Upper lobe of left lung (tissue), 6 donors: ENCODE measurements at regions not wholly inside any gene's neighbourhood (a gene's known extent, or its start where the extent isn't known, plus 50 kb on each side); places are given as distances from the start of the nearest gene placed in this dataset.

Experiments used
- ATAC-seq, 2 donors: fragments of 200-7000 bp; cut with Tn5 transposase; one replicate each; pipeline ENCODE4 v1.9.1; 2022; ENCODE audit warnings: mild to moderate bottlenecking in 2 of 2, moderate library complexity in 2 of 2; ENCODE audit not compliant: low FRiP score in 2 of 2
- DNase-seq, 2 donors: peaks; one replicate each; pipeline ENCODE4 v3.0.0-alpha.2; 2019 to 2020
- H3K27ac ChIP-seq, 4 donors: fragments of 200-600 bp; sonication (generic); one replicate each; pipeline ENCODE4 v1.5.1; 2016 to 2019
- H3K27me3 ChIP-seq, 4 donors: fragments of 200-600 bp; sonication (generic); one replicate each; pipeline ENCODE4 v1.5.1; 2017 to 2019
- H3K36me3 ChIP-seq, 4 donors: fragments of 200-600 bp; sonication (generic); one replicate each; pipeline ENCODE4 v1.5.1; 2016 to 2019
- H3K4me1 ChIP-seq, 4 donors: fragments of 200-600 bp; sonication (generic); one replicate each; pipeline ENCODE4 v1.5.1; 2018 to 2019
- H3K4me3 ChIP-seq, 4 donors: fragments of 200-600 bp; sonication (generic); one replicate each; pipeline ENCODE4 v1.5.1; 2017 to 2019; ENCODE audit warnings: mild to moderate bottlenecking in 2 of 4, moderate library complexity in 1 of 4
- H3K9me3 ChIP-seq, 4 donors: fragments of 200-600 bp; sonication (generic); one replicate each; pipeline ENCODE4 v1.5.1; 2018 to 2019
- EP300 ChIP-seq, 4 donors: sonication (generic); formaldehyde crosslinking; IDR thresholded peaks; one replicate each; pipeline ENCODE4 v1.5.1; 2017; ENCODE audit warnings: antibody characterized with exemption in 4 of 4, control low read depth in 2 of 4
- POLR2A ChIP-seq, 4 donors: fragments of 450-650 bp; IDR thresholded peaks; one replicate each; pipeline ENCODE4 v1.5.1; 2016 to 2017; ENCODE audit warnings: antibody characterized with exemption in 4 of 4, mild to moderate bottlenecking in 2 of 4
- POLR2AphosphoS5 ChIP-seq, 2 donors: sonication (generic); formaldehyde crosslinking; IDR thresholded peaks; one replicate each; pipeline ENCODE4 v1.5.1; 2017; ENCODE audit warnings: antibody characterized with exemption in 2 of 2
- WGBS, 2 donors: methylation state at CpG; one replicate each; pipeline ENCODE4 v1.1.5; 2017 to 2018; 5-methylcytosine and 5-hydroxymethylcytosine counted together
- TF ChIP-seq, protein P1 (sequence below), 6 experiments: fragments of 450-650 bp in 4 of 6; fragments of 200-600 bp in 2 of 6; sonication (generic) in 2 of 6; IDR thresholded peaks; one replicate each; pipeline ENCODE4 v1.5.1; 2016 to 2019; ENCODE audit warnings: antibody characterized with exemption in 6 of 6
- donor health status: DM: no; HTN: no; CAD: no; lungs with moderate emphysema.
- donor health status: DM: no; HTN: yes; CAD: no; lungs with severe emphysema.

DNA sequence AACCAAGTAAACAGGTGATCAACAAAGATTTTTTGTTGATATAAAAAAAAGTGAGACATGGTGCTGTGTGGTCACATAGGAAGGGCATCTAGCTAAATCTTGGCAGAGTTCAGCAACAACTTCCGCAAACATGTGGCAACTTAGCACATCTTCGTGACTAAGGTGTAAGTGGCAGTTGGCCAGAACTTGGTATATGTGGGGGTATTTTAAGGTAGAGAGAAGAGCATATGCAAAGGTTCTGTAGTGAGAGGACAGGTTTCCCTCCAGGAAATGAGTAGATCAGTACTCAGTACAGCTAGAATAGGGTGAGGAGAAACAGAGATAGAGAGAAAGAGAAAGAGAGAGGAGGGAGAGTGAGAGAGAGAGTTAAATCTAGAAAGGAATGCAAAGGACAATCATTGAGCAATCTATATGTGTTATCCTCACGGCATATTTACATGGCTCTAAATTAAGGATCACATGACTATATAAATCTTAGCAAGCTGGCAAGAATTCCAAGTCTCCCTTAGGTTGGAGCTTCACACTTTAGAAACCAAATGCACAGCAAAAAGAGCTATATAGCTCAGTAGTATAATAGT is 227.7 kb upstream of the HMGA2 start:
- 71 to 80% methylated on average over 3 of the region's 3 CpGs for WGBS, 2 donors
- H3K4me1 ChIP-seq = peaks cover 0 to 3% (median 0%) of the 10 kb centered on the region in 4 donors
- H3K36me3 ChIP-seq = no peaks in the 10 kb centered on the region
- no peak overlapping the region for H3K4me3 ChIP-seq
- H3K27ac ChIP-seq = no peak overlapping the region
- ATAC-seq = no peak
- no peaks in the 10 kb centered on the region for H3K27me3 ChIP-seq
- H3K9me3 ChIP-seq = no peaks in the 10 kb centered on the region
- DNase-seq = no peak
- TF ChIP-seq, protein P1, sequence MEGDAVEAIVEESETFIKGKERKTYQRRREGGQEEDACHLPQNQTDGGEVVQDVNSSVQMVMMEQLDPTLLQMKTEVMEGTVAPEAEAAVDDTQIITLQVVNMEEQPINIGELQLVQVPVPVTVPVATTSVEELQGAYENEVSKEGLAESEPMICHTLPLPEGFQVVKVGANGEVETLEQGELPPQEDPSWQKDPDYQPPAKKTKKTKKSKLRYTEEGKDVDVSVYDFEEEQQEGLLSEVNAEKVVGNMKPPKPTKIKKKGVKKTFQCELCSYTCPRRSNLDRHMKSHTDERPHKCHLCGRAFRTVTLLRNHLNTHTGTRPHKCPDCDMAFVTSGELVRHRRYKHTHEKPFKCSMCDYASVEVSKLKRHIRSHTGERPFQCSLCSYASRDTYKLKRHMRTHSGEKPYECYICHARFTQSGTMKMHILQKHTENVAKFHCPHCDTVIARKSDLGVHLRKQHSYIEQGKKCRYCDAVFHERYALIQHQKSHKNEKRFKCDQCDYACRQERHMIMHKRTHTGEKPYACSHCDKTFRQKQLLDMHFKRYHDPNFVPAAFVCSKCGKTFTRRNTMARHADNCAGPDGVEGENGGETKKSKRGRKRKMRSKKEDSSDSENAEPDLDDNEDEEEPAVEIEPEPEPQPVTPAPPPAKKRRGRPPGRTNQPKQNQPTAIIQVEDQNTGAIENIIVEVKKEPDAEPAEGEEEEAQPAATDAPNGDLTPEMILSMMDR (IDR thresholded peaks at IDR 0.05) = no peak
- TF ChIP-seq POLR2A (IDR thresholded peaks at IDR 0.05) (no peak), POLR2AphosphoS5 (IDR thresholded peaks at IDR 0.05) (no peak), EP300 (IDR thresholded peaks at IDR 0.05) (no peak)

DNA sequence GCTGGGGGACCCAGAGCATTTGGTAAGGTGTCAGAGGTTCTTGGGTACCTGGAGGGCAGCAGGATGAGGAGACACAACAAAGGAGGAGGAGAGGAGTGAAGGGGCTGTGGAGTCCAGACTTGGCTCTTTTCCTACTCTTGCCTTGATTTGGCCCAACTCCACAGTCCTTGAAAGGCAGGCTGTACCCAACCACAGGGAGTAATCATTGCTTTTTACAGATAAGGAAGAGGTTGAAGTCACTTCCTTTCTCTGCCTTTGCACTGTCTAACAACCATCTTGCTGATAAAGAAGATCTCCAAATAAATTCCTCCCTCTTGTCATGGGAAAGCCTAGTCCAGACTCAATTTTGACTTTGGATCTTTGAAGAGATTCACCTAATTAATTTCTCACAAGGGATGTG is 226.8 kb upstream of the HMGA2 start:
- Histone ChIP-seq H3K4me1 (peaks cover under 1 to 12% (median 5%) of the 10 kb centered on the region in 4 donors), H3K4me3 (no peak overlapping the region), H3K36me3 (no peaks in the 10 kb centered on the region), H3K27me3 (no peaks in the 10 kb centered on the region), H3K27ac (no peak overlapping the region), H3K9me3 (no peaks in the 10 kb centered on the region)
- DNase-seq = no peak
- ATAC-seq = no peak
- TF ChIP-seq POLR2AphosphoS5 (IDR thresholded peaks at IDR 0.05) (no peak), POLR2A (IDR thresholded peaks at IDR 0.05) (no peak), EP300 (IDR thresholded peaks at IDR 0.05) (no peak)
- TF ChIP-seq, protein P1 (IDR thresholded peaks at IDR 0.05) = no peak

DNA sequence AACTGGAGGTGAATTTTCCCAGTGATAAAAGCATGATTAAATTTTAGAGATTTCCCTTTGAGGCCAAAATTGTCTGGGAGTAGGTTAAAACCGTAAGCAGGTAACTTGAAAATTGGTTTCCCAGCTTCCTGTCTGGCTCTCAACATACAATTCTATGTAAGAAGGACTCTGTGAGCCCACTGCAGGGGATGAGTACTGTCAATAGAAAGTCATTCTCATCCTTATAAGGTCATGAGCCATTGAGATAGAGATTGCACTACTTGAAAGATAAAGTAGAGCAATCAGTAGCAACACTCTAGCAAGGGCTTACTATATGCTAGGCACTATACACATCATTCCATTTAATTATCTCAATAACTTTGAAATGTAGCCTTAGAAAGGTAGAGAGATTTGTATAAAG is 225.6 kb upstream of the HMGA2 start:
- DNase-seq (no peak), ATAC-seq (no peak)
- H3K4me1 ChIP-seq = peaks cover 9 to 24% (median 16%) of the 10 kb centered on the region in 4 donors
- no peaks in the 10 kb centered on the region for H3K36me3 ChIP-seq
- H3K27ac ChIP-seq = no peak overlapping the region
- 85 to 88% methylated on average over 1 of the region's 1 CpG for WGBS, 2 donors
- no peaks in the 10 kb centered on the region for H3K27me3 ChIP-seq
- TF ChIP-seq POLR2AphosphoS5 (IDR thresholded peaks at IDR 0.05) = no peak
- H3K4me3 ChIP-seq = no peak overlapping the region
- no peaks in the 10 kb centered on the region for H3K9me3 ChIP-seq

DNA sequence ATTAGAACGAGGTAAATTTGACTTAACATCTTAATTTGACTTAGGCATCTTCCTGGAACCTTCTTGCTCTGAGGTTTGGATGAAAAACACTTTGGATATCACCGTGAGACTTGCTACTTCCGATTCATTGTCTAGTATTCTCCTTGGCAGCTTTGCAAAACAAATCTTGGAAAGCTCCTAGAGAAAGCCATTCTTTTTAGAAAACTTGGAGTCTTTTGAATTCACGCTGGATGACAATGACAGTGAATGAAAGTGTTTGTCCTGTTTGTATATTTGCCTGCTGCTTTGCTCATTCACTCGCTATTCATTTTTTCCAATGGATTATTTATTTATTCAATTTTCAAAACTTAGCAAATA is 222.1 kb upstream of the HMGA2 start:
- Histone ChIP-seq H3K27ac (no peak overlapping the region), H3K4me3 (no peak overlapping the region), H3K9me3 (no peaks in the 10 kb centered on the region), H3K36me3 (no peaks in the 10 kb centered on the region), H3K27me3 (no peaks in the 10 kb centered on the region), H3K4me1 (peaks cover 9 to 27% (median 20%) of the 10 kb centered on the region in 4 donors)
- 18 to 22% methylated on average over 5 of the region's 5 CpGs for WGBS, 2 donors
- ATAC-seq (no peak), DNase-seq (no peak)
- TF ChIP-seq EP300 (IDR thresholded peaks at IDR 0.05) (no peak), POLR2A (IDR thresholded peaks at IDR 0.05) (no peak), POLR2AphosphoS5 (IDR thresholded peaks at IDR 0.05) (no peak)
- TF ChIP-seq, protein P1 (IDR thresholded peaks at IDR 0.05) = no peak

GRCh38 chr12:65602610-65603295 is 221.5 kb upstream of the HMGA2 start:
- Histone ChIP-seq H3K36me3 (no peaks in the 10 kb centered on the region), H3K4me3 (peak overlapping the region in 1 of 4 donors; percentile 13), H3K27me3 (no peaks in the 10 kb centered on the region), H3K9me3 (peaks cover 0 to 2% (median 0%) of the 10 kb centered on the region in 4 donors), H3K4me1 (peaks cover 9 to 27% (median 20%) of the 10 kb centered on the region in 4 donors), H3K27ac (peak overlapping the region in 3 of 4 donors; percentile 49 to 66 (median 55))
- WGBS, 2 donors = 13 to 18% methylated on average over 11 of the region's 11 CpGs
- TF ChIP-seq POLR2AphosphoS5 (IDR thresholded peaks at IDR 0.05) = no peak
- no peak for TF ChIP-seq EP300 (IDR thresholded peaks at IDR 0.05)
- TF ChIP-seq, protein P1 (IDR thresholded peaks at IDR 0.05) = peak; percentile 40 to 65 (median 60)
- no peak for TF ChIP-seq POLR2A (IDR thresholded peaks at IDR 0.05)
- ATAC-seq = peak; percentile 93 to 95
- peak; percentile 11 to 81 for DNase-seq
